OCI-LY7 (cell line): ENCODE measurements at regions not wholly inside any gene's neighbourhood (a gene's known extent, or its start where the extent isn't known, plus 50 kb on each side); places are given as distances from the start of the nearest gene placed in this dataset.

Experiments used
- CTCF ChIP-seq: fragments of 200-600 bp; sonication (generic); conservative IDR thresholded peaks from 2 replicates; pipeline ENCODE4 v1.5.1; 2014; ENCODE audit warnings: mild to moderate bottlenecking, antibody characterized with exemption, low read length, moderate library complexity, mixed read lengths
- EZH2phosphoT487 ChIP-seq: fragments of 200-600 bp; sonication (generic); IDR thresholded peaks from 2 replicates; pipeline ENCODE4 v1.6.1; 2018; ENCODE audit warnings: low read depth, borderline replicate concordance, mild to moderate bottlenecking, mixed run types, antibody characterized with exemption, low read length, moderate library complexity, mixed read lengths

- TF ChIP-seq CTCF (no peak), EZH2phosphoT487 (no peak)
Measured at GRCh38 chr16:20137194-20137593, 63.5 kb upstream of the GPR139 start.
